Endodermal cell (in vitro differentiated cells): ENCODE measurements at regions not wholly inside any gene's neighbourhood (a gene's known extent, or its start where the extent isn't known, plus 50 kb on each side); places are given as distances from the start of the nearest gene placed in this dataset.

ENCODE experiments used
- DNase-seq: peaks from one replicate; pipeline ENCODE4 v3.0.0-alpha.2; 2017
- H3K27ac ChIP-seq: 2 replicates; pipeline ENCODE4 v1.5.1; 2013; ENCODE audit warnings: mild to moderate bottlenecking, low read depth, low read length, moderate library complexity
- H3K27me3 ChIP-seq: 2 replicates; pipeline ENCODE4 v1.6.1; 2013; ENCODE audit warnings: mild to moderate bottlenecking, low read length, moderate library complexity; ENCODE audit not compliant: insufficient read depth, control insufficient read depth, poor library complexity, severe bottlenecking
- H3K36me3 ChIP-seq: 2 replicates; pipeline ENCODE4 v1.7.0; 2013; ENCODE audit warnings: mild to moderate bottlenecking, low read length, moderate library complexity; ENCODE audit not compliant: control insufficient read depth, insufficient read depth
- H3K4me1 ChIP-seq: one replicate; pipeline ENCODE4 v1.7.0; 2013; ENCODE audit warnings: low read length; ENCODE audit not compliant: control insufficient read depth, insufficient read depth
- H3K4me3 ChIP-seq: 2 replicates; pipeline ENCODE4 v1.5.1; 2013; ENCODE audit warnings: mild to moderate bottlenecking, low read length, moderate library complexity
- H3K9ac ChIP-seq: 2 replicates; pipeline ENCODE4 v1.6.1; 2013; ENCODE audit warnings: mild to moderate bottlenecking, low read length, moderate library complexity; ENCODE audit not compliant: poor library complexity, severe bottlenecking; ENCODE audit errors: extremely low read depth
- H3K9me3 ChIP-seq: 2 replicates; pipeline ENCODE4 v1.6.1; 2013; ENCODE audit warnings: mild to moderate bottlenecking, low read length, moderate library complexity; ENCODE audit not compliant: control insufficient read depth
- H3K27ac Mint-ChIP-seq: 2 replicates; pipeline ENCODE4 v1.8.0; 2020; ENCODE audit warnings: mixed read lengths
- H3K27me3 Mint-ChIP-seq: 2 replicates; pipeline ENCODE4 v1.8.0; 2021; ENCODE audit warnings: mild to moderate bottlenecking, mixed read lengths; ENCODE audit not compliant: insufficient read depth
- H3K36me3 Mint-ChIP-seq: 2 replicates; pipeline ENCODE4 v1.8.0; 2020; ENCODE audit warnings: low read depth, mixed read lengths
- H3K4me1 Mint-ChIP-seq: 2 replicates; pipeline ENCODE4 v1.8.0; 2020; ENCODE audit warnings: mixed read lengths
- H3K4me3 Mint-ChIP-seq: 2 replicates; pipeline ENCODE4 v1.8.0; 2020; ENCODE audit warnings: mild to moderate bottlenecking, moderate library complexity, mixed read lengths
- H3K9me3 Mint-ChIP-seq: 2 replicates; pipeline ENCODE4 v1.8.0; 2020; ENCODE audit warnings: mild to moderate bottlenecking, mixed read lengths
- WGBS, 2 experiments: methylation state at CpG; one replicate each; pipeline versions ENCODE4 v1.1.5 to v1.1.7; 2013; ENCODE audit warnings: missing lambda C conversion rate in 2 of 2, mixed read lengths in 1 of 2; ENCODE audit not compliant: insufficient coverage in 1 of 2, insufficient read length in 1 of 2; 5-methylcytosine and 5-hydroxymethylcytosine counted together
- TF ChIP-seq, protein P1 (sequence below): fragments of 200-600 bp; sonication (generic); conservative IDR thresholded peaks from 2 replicates; pipeline ENCODE4 v1.5.0; 2021; ENCODE audit warnings: antibody characterized with exemption, mild to moderate bottlenecking

DNA sequence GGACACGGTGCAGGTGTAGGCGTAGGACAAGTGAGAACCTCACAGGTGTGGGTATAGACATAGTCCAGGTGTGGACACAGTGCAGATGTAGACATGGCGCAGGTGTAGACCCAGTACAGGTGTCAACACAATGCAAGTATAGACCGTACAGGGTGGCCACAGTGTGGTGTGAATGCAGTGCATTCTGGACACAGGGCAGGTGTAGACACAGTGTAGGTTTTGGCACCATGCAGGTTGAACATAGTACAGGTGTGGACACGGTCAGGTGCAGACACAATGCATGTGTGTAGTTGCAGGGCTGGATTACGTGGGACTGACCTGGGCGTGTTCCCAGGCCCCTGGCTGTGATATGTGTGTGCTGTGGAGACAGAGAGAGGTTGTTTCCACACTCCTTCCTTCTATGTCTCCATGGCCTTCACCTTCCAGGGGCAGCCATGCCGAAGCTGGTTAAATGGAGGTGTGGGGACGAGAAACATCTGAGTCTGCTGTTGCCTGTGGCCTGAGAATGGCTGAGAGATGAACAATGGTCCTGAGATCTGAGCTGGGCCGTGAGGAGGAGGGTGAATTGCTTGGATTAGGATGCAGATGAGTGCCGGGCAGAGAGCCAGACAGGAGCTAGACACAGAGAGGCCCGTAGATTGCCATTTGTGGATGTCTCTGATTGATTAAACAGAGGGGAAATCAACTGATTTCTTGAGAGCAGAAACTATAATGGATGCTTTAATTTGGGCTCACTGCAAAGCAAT lies 343.9 kb upstream of the SHH start:
- H3K27me3 Mint-ChIP-seq: no peaks in the 10 kb centered on the region
- H3K27ac Mint-ChIP-seq: no peak overlapping the region

DNA sequence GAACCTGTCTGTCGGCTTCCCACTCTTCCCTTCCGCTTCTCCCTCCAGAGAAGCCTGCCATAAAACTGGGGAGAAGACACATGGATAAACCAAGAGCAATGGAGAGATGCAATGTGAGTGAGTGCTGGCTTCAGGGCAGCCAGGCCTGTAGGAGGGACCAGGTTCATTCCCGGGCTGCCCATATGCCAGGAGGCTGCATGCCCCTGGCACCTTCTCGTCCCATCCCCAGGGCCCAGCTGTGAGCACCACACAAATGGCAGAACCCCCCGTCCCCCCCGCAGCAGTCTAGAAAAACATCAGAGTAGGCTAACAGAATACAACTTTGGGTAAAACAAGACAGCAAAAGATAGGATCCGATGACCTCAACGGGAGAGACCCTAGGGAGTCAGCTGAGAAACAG lies 341.3 kb upstream of the SHH start:
- Mint-ChIP-seq H3K4me1 (peaks cover 10% of the 10 kb centered on the region), H3K9me3 (no peaks in the 10 kb centered on the region), H3K27ac (no peak overlapping the region), H3K27me3 (no peaks in the 10 kb centered on the region), H3K4me3 (no peak overlapping the region), H3K36me3 (no peaks in the 10 kb centered on the region)
- Histone ChIP-seq H3K9ac (no peak overlapping the region), H3K36me3 (no peaks in the 10 kb centered on the region), H3K27me3 (no peaks in the 10 kb centered on the region), H3K9me3 (no peaks in the 10 kb centered on the region), H3K4me3 (no peak overlapping the region), H3K4me1 (no peaks in the 10 kb centered on the region), H3K27ac (no peak overlapping the region)
- TF ChIP-seq, protein P1, sequence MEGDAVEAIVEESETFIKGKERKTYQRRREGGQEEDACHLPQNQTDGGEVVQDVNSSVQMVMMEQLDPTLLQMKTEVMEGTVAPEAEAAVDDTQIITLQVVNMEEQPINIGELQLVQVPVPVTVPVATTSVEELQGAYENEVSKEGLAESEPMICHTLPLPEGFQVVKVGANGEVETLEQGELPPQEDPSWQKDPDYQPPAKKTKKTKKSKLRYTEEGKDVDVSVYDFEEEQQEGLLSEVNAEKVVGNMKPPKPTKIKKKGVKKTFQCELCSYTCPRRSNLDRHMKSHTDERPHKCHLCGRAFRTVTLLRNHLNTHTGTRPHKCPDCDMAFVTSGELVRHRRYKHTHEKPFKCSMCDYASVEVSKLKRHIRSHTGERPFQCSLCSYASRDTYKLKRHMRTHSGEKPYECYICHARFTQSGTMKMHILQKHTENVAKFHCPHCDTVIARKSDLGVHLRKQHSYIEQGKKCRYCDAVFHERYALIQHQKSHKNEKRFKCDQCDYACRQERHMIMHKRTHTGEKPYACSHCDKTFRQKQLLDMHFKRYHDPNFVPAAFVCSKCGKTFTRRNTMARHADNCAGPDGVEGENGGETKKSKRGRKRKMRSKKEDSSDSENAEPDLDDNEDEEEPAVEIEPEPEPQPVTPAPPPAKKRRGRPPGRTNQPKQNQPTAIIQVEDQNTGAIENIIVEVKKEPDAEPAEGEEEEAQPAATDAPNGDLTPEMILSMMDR: no peak
- WGBS, 2 experiments: 90 to 93% methylated on average over 7 to 8 of the region's 8 CpGs
- peak; percentile 13 for DNase-seq

More for the DNA sequence above, 343.9 kb upstream of the SHH start:
- no peaks in the 10 kb centered on the region for H3K9me3 ChIP-seq
- peaks cover 3% of the 10 kb centered on the region for H3K9me3 Mint-ChIP-seq
- peak; percentile 51 for DNase-seq
- H3K4me1 Mint-ChIP-seq: peaks cover 10% of the 10 kb centered on the region
- TF ChIP-seq, protein P1: no peak
- no peak overlapping the region for H3K4me3 Mint-ChIP-seq
- H3K4me3 ChIP-seq: no peak overlapping the region
- H3K36me3 Mint-ChIP-seq: no peaks in the 10 kb centered on the region
- H3K27me3 ChIP-seq: no peaks in the 10 kb centered on the region
- H3K36me3 ChIP-seq: no peaks in the 10 kb centered on the region
- H3K9ac ChIP-seq: no peak overlapping the region
- H3K4me1 ChIP-seq: no peaks in the 10 kb centered on the region
- WGBS, 2 experiments: 88 to 93% methylated on average over 7 to 12 of the region's 12 CpGs
- H3K27ac ChIP-seq: no peak overlapping the region

DNA sequence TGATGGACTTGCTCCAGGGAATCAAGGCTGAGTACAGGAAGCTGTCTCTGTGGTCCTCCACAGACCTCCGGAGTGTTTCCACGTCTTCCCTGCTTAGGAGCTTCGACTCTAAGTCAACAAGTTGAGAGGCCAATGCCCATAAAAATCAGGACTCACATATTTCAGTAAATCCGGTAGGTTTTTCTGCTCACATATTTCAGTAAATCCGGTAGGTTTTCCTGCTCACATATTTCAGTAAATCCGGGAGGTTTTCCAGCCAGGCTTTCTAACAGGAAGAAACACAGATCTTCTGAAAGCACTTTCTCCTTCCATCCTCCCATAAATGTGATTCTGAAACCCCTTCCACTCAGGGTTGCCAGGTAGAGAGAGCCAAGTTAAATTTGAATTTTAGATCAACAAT lies 340.1 kb upstream of the SHH start:
- Histone ChIP-seq H3K9me3 (no peaks in the 10 kb centered on the region), H3K27me3 (no peaks in the 10 kb centered on the region), H3K9ac (no peak overlapping the region), H3K4me1 (no peaks in the 10 kb centered on the region), H3K36me3 (no peaks in the 10 kb centered on the region), H3K4me3 (no peak overlapping the region), H3K27ac (no peak overlapping the region)
- Mint-ChIP-seq H3K36me3 (no peaks in the 10 kb centered on the region), H3K27me3 (no peaks in the 10 kb centered on the region), H3K4me1 (peaks cover 8% of the 10 kb centered on the region), H3K9me3 (no peaks in the 10 kb centered on the region), H3K4me3 (no peak overlapping the region), H3K27ac (no peak overlapping the region)
- peak; percentile 16 for DNase-seq
- TF ChIP-seq, protein P1: no peak
- 52 to 61% methylated on average over 5 to 6 of the region's 6 CpGs for WGBS, 2 experiments
